DMS153 treated with DMSO at 0.1 percent for 48 hours (cell line): ENCODE measurements at regions not wholly inside any gene's neighbourhood (a gene's known extent, or its start where the extent isn't known, plus 50 kb on each side); places are given as distances from the start of the nearest gene placed in this dataset.
"Not testable (repeated sequence)": the region's sequence is repeated elsewhere in the genome, so short reads cannot be mapped to it uniquely, and the experiment has no call there.

Source experiments
- DNase-seq: peaks from one replicate; lab custom pipeline; 2025; ENCODE audit not compliant: unreplicated experiment; lab: John Stamatoyannopoulos, UW

- no peak for DNase-seq
These were observed 201.9 kb downstream of the MOXD1 start for GRCh38 chr6:132199343-132199742.

GRCh38 chr6:132198896-132199295 lies 202.4 kb downstream of the MOXD1 start:
- DNase-seq = no peak

- DNase-seq = no peak
These were observed 203.2 kb downstream of the MOXD1 start for GRCh38 chr6:132198040-132198439.

GRCh38 chr6:132194529-132194928 lies 206.7 kb downstream of the MOXD1 start:
- no peak for DNase-seq

- DNase-seq = no peak
These were observed 208.6 kb downstream of the MOXD1 start for GRCh38 chr6:132192631-132193030.

- no peak for DNase-seq
These were observed 210.5 kb downstream of the MOXD1 start for GRCh38 chr6:132190815-132191175.

GRCh38 chr6:132190097-132190814 lies 211.0 kb downstream of the MOXD1 start:
- DNase-seq = no peak

GRCh38 chr6:132188556-132189264 lies 212.6 kb downstream of the MOXD1 start:
- DNase-seq = no peak

GRCh38 chr6:132187816-132188215 lies 213.5 kb downstream of the MOXD1 start:
- DNase-seq = no peak

- not testable (repeated sequence) for DNase-seq
These were observed 216.3 kb downstream of the MOXD1 start for GRCh38 chr6:132184966-132185365.

- DNase-seq = no peak
These were observed 221.3 kb downstream of the MOXD1 start for GRCh38 chr6:132179955-132180354.

- no peak for DNase-seq
These were observed 223.7 kb upstream of the CCN2 start for GRCh38 chr6:132174919-132175318.

GRCh38 chr6:132168961-132169360 lies 217.8 kb upstream of the CCN2 start:
- DNase-seq = no peak

GRCh38 chr6:132167929-132168892 lies 217.0 kb upstream of the CCN2 start:
- no peak for DNase-seq

- no peak for DNase-seq
These were observed 215.4 kb upstream of the CCN2 start for GRCh38 chr6:132166526-132167051.

- no peak for DNase-seq
These were observed 214.5 kb upstream of the CCN2 start for GRCh38 chr6:132165677-132166076.

GRCh38 chr6:132161283-132161682 lies 210.1 kb upstream of the CCN2 start:
- DNase-seq = no peak

GRCh38 chr6:132153221-132153898 lies 202.2 kb upstream of the CCN2 start:
- no peak for DNase-seq

GRCh38 chr6:132147530-132148011 lies 196.4 kb upstream of the CCN2 start:
- no peak for DNase-seq

- DNase-seq = no peak
These were observed 193.3 kb upstream of the CCN2 start for GRCh38 chr6:132144456-132144855.

GRCh38 chr6:132143258-132143657 lies 192.1 kb upstream of the CCN2 start:
- DNase-seq = no peak
